ENCODE measurements at regions not wholly inside any gene's neighbourhood (a gene's known extent, or its start where the extent isn't known, plus 50 kb on each side); places are given as distances from the start of the nearest gene placed in this dataset.
"Not testable (repeated sequence)": the region's sequence is repeated elsewhere in the genome, so short reads cannot be mapped to it uniquely, and the experiment has no call there.

DNA sequence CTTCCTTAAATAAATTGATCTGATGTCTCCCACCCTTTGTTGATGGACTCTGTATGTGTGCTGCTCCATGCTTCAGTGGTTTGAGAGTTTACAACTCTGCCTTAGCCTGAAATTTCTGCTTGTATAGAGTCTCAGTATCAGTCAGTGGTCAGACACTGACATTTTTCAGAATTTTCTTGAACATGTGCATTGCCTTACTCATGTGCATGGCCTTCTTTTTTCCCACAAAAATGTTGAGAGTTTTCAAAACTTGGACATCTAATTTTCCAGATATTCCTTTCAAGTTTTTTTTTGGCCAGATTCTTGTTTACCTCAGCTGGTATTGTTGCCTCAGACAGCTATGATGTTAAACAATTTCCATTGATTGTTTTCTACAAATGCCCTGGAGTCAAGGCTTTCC lies 427.1 kb upstream of the CHD1 start:
- Histone ChIP-seq H3K4me1 (no peaks in the 10 kb centered on the region), H3K27me3 (no peaks in the 10 kb centered on the region), H3K9me3 (peaks cover 0 to 13% of the 10 kb centered on the region in 2 donors), H3K4me3 (no peak overlapping the region), H3K36me3 (no peaks in the 10 kb centered on the region), H3K27ac (no peak overlapping the region)
- no peak for DNase-seq (ENCODE audit: low spot score in 2 of 2)
- intact Hi-C loops (cut with DNase I; ENCODE audit: low total_unique reads): no loop called here
- TF ChIP-seq POLR2A (IDR thresholded peaks at IDR 0.05) (no peak), POLR2AphosphoS5 (IDR thresholded peaks at IDR 0.05) (no peak)
- TF ChIP-seq, protein P1, sequence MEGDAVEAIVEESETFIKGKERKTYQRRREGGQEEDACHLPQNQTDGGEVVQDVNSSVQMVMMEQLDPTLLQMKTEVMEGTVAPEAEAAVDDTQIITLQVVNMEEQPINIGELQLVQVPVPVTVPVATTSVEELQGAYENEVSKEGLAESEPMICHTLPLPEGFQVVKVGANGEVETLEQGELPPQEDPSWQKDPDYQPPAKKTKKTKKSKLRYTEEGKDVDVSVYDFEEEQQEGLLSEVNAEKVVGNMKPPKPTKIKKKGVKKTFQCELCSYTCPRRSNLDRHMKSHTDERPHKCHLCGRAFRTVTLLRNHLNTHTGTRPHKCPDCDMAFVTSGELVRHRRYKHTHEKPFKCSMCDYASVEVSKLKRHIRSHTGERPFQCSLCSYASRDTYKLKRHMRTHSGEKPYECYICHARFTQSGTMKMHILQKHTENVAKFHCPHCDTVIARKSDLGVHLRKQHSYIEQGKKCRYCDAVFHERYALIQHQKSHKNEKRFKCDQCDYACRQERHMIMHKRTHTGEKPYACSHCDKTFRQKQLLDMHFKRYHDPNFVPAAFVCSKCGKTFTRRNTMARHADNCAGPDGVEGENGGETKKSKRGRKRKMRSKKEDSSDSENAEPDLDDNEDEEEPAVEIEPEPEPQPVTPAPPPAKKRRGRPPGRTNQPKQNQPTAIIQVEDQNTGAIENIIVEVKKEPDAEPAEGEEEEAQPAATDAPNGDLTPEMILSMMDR (IDR thresholded peaks at IDR 0.05): no peak

DNA sequence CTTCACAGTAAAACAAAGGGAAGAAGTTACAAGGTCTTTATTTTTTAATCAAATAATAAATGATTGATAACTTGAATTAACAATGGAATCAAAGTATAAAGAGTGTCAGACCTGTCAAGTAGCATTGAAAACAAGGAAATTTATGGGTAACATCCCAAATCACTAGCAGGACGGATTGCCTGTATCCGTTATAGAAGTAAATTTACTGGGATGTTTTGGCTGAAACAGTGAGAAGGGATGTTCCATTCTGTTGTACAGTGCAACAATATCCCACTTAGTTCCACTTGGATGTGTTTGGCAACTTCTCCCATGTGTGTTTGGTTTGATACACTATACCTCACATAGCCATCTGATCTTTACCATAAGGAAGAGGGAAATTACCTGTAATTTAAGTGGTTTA lies 421.0 kb upstream of the CHD1 start:
- no peaks in the 10 kb centered on the region for H3K36me3 ChIP-seq
- intact Hi-C loops (cut with DNase I; ENCODE audit: low total_unique reads): no loop called here
- TF ChIP-seq POLR2AphosphoS5 (IDR thresholded peaks at IDR 0.05) (no peak), POLR2A (IDR thresholded peaks at IDR 0.05) (no peak)
- TF ChIP-seq, protein P1 (IDR thresholded peaks at IDR 0.05): no peak
- no peak overlapping the region for H3K27ac ChIP-seq
- no peak for DNase-seq (ENCODE audit: low spot score in 2 of 2)
- peaks cover 0 to 13% of the 10 kb centered on the region in 2 donors for H3K9me3 ChIP-seq
- no peaks in the 10 kb centered on the region for H3K4me1 ChIP-seq
- H3K4me3 ChIP-seq: no peak overlapping the region
- no peaks in the 10 kb centered on the region for H3K27me3 ChIP-seq

DNA sequence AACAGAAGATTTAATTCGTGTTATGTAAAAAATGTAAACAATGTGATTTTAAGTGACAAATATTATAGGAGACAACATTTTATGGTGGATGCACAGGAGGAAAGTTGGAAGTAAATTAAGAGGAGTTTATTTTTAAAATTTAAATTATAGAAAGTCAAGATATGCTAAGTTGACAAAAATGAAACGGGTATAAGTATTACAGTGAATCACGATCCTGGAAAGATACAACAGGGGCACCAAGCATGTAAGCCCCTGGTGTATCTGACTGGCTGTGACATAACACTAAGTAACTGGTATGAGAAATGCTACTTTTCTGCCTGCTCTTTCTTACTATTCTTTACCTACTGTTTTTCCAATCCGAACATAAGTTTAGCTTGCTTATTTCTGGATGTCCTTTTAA lies 419.8 kb upstream of the CHD1 start:
- Histone ChIP-seq H3K36me3 (no peaks in the 10 kb centered on the region), H3K27me3 (no peaks in the 10 kb centered on the region), H3K9me3 (peaks cover 0 to 9% of the 10 kb centered on the region in 2 donors), H3K27ac (no peak overlapping the region), H3K4me3 (no peak overlapping the region), H3K4me1 (no peaks in the 10 kb centered on the region)
- intact Hi-C loops (cut with DNase I; ENCODE audit: low total_unique reads): no loop called here
- no peak for TF ChIP-seq POLR2A (IDR thresholded peaks at IDR 0.05)
- TF ChIP-seq, protein P1 (IDR thresholded peaks at IDR 0.05): no peak
- no peak for TF ChIP-seq POLR2AphosphoS5 (IDR thresholded peaks at IDR 0.05)
- DNase-seq (ENCODE audit: low spot score in 2 of 2): no peak

DNA sequence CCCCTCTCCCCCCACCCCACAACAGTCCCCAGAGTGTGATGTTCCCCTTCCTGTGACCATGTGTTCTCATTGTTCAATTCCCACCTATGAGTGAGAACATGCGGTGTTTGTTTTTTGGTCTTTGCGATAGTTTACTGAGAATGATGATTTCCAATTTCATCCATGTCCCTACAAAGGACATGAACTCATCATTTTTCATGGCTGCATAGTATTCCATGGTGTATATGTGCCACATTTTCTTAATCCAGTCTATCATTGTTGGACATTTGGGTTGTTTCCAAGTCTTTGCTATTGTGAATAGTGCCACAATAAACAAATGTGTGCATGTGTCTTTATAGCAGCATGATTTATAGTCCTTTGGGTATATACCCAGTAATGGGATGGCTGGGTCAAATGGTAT lies 411.0 kb upstream of the CHD1 start:
- H3K4me1 ChIP-seq; intact Hi-C loops (cut with DNase I; ENCODE audit: low total_unique reads); H3K27me3 ChIP-seq; DNase-seq (ENCODE audit: low spot score in 2 of 2); H3K4me3 ChIP-seq; H3K27ac ChIP-seq; H3K36me3 ChIP-seq: not testable (repeated sequence)
- peaks cover 0 to 14% of the 10 kb centered on the region in 2 donors for H3K9me3 ChIP-seq

DNA sequence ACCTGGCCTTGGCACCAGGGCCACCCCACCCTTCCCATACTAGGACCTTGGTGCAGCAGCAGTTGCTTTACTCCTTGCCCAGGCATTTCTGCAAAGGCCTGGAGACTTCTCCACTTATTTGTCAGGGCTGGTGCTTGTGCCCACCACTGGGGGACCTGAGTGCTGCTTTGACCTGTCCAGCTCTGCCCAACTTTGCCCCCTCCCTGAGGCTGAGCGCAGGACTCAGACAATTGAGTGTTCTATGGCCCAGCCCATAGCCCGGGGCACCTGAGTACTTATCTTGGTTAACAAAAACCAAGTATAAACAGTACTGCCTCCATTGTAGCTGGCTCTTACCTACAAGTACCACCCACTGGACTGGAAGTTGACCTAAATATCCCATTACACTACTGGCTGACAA lies 406.1 kb upstream of the CHD1 start:
- no peaks in the 10 kb centered on the region for H3K4me1 ChIP-seq
- no peak for TF ChIP-seq POLR2A (IDR thresholded peaks at IDR 0.05)
- TF ChIP-seq, protein P1 (IDR thresholded peaks at IDR 0.05): no peak
- no peak for TF ChIP-seq POLR2AphosphoS5 (IDR thresholded peaks at IDR 0.05)
- H3K4me3 ChIP-seq: no peak overlapping the region
- no peak for DNase-seq (ENCODE audit: low spot score in 2 of 2)
- no peak overlapping the region for H3K27ac ChIP-seq
- H3K27me3 ChIP-seq: no peaks in the 10 kb centered on the region
- peaks cover 0 to 14% of the 10 kb centered on the region in 2 donors for H3K9me3 ChIP-seq
- H3K36me3 ChIP-seq: no peaks in the 10 kb centered on the region
- intact Hi-C loops (cut with DNase I; ENCODE audit: low total_unique reads): no loop called here

DNA sequence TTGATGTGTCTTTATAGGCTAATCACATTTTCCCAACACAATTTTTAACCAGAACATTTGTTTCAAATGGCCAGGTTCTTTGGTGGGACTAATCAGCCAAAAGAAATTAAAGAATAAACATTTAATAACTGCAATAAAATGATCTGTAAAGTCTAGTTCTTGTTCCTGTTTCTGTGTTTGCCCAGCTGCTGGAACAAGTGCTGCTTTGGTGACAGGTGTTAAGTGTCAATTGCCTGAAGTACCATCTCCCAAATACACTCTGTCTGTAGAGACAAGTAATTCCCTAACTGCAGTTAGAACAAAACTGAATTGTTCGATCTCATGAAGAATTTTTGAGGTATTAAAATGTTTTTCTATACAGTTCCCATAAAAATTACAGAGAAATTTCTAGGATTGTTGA lies 402.3 kb upstream of the CHD1 start:
- intact Hi-C loops (cut with DNase I; ENCODE audit: low total_unique reads): no loop called here
- Histone ChIP-seq H3K36me3 (no peaks in the 10 kb centered on the region), H3K9me3 (peaks cover 0 to 4% of the 10 kb centered on the region in 2 donors), H3K27ac (no peak overlapping the region), H3K4me3 (no peak overlapping the region), H3K27me3 (no peaks in the 10 kb centered on the region), H3K4me1 (no peaks in the 10 kb centered on the region)
- no peak for TF ChIP-seq POLR2A (IDR thresholded peaks at IDR 0.05)
- no peak for DNase-seq (ENCODE audit: low spot score in 2 of 2)
